ENCODE measurements at regions not wholly inside any gene's neighbourhood (a gene's known extent, or its start where the extent isn't known, plus 50 kb on each side); places are given as distances from the start of the nearest gene placed in this dataset.
A peak's percentile ranks its signal among the peaks of the same experiment; 100 is the strongest.

GRCh38 chr2:37425408-37425807 is 81.0 kb downstream of the QPCT start:
- no peak for DNase-seq

GRCh38 chr2:37427241-37427640 is 82.8 kb downstream of the QPCT start:
- DNase-seq = no peak

- DNase-seq = no peak
Observed at GRCh38 chr2:37436323-37436722, 91.9 kb downstream of the QPCT start.

GRCh38 chr2:37439131-37439642 is 94.8 kb downstream of the QPCT start:
- DNase-seq = no peak

GRCh38 chr2:37441055-37441454 is 96.6 kb downstream of the QPCT start:
- DNase-seq = no peak

GRCh38 chr2:37443082-37443481 is 98.7 kb downstream of the QPCT start:
- DNase-seq = no peak

GRCh38 chr2:37447446-37447845 is 103.0 kb downstream of the QPCT start:
- DNase-seq = no peak

GRCh38 chr2:37448342-37449120 is 104.1 kb downstream of the QPCT start:
- no peak for DNase-seq

- no peak for DNase-seq
Observed at GRCh38 chr2:37449761-37450296, 105.4 kb downstream of the QPCT start.

- DNase-seq = no peak
Observed at GRCh38 chr2:37453027-37453426, 108.6 kb downstream of the QPCT start.

GRCh38 chr2:37454851-37455762 is 110.7 kb downstream of the QPCT start:
- DNase-seq = no peak

GRCh38 chr2:37456479-37456878 is 112.0 kb downstream of the QPCT start:
- peak; percentile 13 for DNase-seq

GRCh38 chr2:37457401-37457901 is 113.0 kb downstream of the QPCT start:
- DNase-seq = no peak

- DNase-seq = no peak
Observed at GRCh38 chr2:37458133-37458532, 113.7 kb downstream of the QPCT start.

GRCh38 chr2:37459095-37459981 is 114.9 kb downstream of the QPCT start:
- DNase-seq = no peak

GRCh38 chr2:37460896-37461229 is 116.4 kb downstream of the QPCT start:
- DNase-seq = no peak

GRCh38 chr2:37464067-37464466 is 119.6 kb downstream of the QPCT start:
- no peak for DNase-seq

- DNase-seq = no peak
Observed at GRCh38 chr2:37466533-37467222, 122.2 kb downstream of the QPCT start.

GRCh38 chr2:37468170-37468569 is 123.7 kb downstream of the QPCT start:
- no peak for DNase-seq

- DNase-seq = no peak
Observed at GRCh38 chr2:37469126-37469525, 124.7 kb downstream of the QPCT start.

- no peak for DNase-seq
Observed at GRCh38 chr2:37471104-37471503, 126.7 kb downstream of the QPCT start.

- DNase-seq = no peak
Observed at GRCh38 chr2:37471994-37472393, 127.6 kb downstream of the QPCT start.

All from effector CD4-positive, alpha-beta T cell (primary cell).